ENCODE measurements at regions not wholly inside any gene's neighbourhood (a gene's known extent, or its start where the extent isn't known, plus 50 kb on each side); places are given as distances from the start of the nearest gene placed in this dataset.

DNA sequence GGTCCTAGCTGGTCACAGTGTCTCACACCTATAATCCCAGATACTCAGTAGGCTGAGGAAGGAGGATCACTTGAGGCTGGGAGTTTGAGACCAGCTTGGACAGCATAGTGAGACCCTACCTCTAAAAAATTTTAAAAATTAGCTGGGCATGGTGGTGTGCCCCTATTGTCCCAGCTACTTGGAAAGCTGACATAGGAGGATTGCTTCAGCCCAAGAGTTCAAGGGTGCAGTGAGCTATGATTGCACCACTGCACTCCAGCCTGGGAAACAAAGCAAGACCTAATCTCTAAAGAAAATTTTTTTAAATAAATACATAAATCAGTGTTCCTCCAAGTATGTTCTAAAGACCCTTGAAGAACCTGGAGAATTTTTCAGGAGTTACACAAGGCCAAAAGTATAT, 50.6 kb upstream of the GNAO1 start:
- no peak for DNase-seq (ENCODE audit: low read depth in 2 of 2)

DNA sequence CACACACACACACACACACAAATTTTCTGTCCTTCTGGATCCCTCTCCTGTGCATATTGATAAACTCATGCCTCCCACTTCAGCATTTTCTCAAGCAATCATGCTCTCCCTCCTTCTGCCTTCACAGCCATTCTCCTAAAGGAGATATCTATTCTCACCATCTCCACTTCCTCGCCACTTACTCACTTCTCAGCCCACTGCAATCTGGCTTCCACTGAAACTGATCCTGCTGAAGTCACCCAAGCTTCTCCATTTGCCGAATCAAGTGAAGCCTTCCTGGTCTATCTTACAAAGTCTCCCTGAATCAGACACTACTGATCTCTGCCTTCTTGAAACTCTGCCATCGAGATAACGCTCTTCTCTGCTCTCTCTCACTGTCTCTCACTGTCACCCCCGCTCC, 54.0 kb upstream of the GNAO1 start:
- DNase-seq (ENCODE audit: low read depth in 2 of 2) = no peak

DNA sequence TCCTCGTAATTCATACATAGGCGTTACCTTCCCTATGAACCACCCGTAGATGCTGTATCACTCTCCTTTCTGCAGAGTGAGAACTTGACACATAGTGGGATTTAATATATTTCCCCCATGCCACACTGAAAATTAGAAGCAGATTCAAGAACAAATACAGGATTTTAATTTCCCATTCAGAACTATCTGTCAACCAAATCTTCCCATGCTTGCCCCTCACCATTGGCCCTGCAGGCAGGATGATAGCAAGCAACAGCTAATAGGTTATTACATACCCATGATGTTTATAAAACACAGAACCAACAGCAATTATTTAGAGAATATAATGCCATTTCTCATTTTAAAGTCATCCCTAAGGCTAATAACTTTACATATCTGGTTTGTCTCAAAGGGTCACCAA, 55.0 kb upstream of the GNAO1 start:
- DNase-seq (ENCODE audit: low read depth in 2 of 2) = no peak

GRCh38 chr16:56134790-56135189, 56.5 kb upstream of the GNAO1 start:
- no peak for DNase-seq (ENCODE audit: low read depth in 2 of 2)

DNA sequence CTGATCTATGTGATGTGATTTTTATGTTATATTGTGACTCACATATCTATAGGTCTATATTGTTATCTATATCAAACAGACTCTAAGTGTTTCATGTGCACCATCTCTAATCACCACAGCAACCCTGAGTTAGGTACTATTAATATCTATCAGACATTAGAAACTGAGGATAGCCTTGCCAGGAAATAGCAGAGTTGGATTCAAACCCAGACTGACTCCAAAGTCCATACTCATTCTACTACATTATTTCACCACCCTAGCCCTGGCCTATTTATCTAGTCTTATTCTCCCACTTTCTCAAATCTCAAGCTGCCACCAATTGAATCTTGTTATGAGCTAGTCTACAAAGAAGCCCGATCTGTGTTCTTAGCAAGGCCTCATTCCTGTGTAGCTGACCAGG, 65.4 kb upstream of the GNAO1 start:
- DNase-seq (ENCODE audit: low read depth in 2 of 2) = no peak

DNA sequence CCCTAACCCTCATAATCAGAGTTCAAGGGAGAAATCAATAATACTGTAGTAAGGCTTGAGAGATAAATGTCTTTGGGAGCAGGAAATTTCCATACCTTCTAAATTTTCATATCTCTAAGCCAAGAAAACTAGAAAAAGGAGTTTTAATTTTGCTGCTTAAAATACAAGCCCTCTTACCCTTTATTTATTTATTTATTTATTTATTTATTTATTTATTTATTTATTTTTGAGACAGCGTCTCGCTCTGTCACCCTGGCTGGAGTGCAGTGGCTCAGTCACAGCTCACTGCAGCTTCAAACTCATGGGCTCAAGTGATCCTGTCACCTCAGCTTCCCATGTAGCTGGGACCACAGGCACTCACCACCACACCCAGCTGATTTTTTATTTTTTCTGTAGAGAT, 69.0 kb upstream of the GNAO1 start:
- DNase-seq (ENCODE audit: low read depth in 2 of 2) = no peak

DNA sequence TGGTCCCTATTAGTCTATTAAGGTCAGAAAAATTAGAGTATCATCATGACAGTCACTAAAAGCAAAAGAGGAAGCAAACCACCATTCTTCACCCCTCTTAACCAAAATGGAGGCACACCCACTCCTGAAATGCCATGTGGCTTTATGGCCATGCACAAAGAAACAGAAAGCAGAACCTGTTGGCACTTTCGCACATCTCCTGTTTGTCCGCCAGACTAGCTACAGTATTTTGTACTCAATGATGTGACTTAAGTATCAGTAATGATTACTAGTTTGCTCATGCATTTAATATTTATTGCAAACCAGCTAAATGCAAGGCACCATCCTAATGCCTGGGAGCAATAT, 70.2 kb upstream of the GNAO1 start:
- no peak for DNase-seq (ENCODE audit: low read depth in 2 of 2)

GRCh38 chr16:56120447-56121155, 70.7 kb upstream of the GNAO1 start:
- no peak for DNase-seq (ENCODE audit: low read depth in 2 of 2)

DNA sequence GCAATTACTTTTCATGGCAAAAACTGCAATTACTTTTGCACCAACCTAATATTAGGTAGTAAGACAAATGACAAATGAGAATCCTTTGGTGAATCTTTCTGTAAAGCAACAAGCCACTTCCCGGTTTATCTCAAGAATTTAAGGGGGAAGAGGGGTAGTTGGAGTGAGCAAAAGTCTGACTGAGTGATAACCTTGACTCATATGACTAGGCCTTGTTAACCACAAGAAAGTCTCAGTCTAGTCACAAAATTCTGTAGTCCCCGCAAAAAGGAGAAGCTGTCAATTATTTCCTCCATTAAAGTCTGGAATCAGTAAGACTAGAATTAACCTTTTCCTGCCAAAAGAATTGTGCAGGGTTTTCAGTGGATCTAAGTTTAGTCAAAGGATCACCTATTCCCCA, 72.2 kb upstream of the GNAO1 start:
- DNase-seq (ENCODE audit: low read depth in 2 of 2) = no peak

- no peak for DNase-seq (ENCODE audit: low read depth in 2 of 2)
These were observed 74.7 kb upstream of the GNAO1 start for GRCh38 chr16:56116577-56116964.

- no peak for DNase-seq (ENCODE audit: low read depth in 2 of 2)
These were observed 75.3 kb upstream of the GNAO1 start for GRCh38 chr16:56115817-56116576.

- DNase-seq (ENCODE audit: low read depth in 2 of 2) = no peak
These were observed 78.1 kb upstream of the GNAO1 start for GRCh38 chr16:56113223-56113622.

DNA sequence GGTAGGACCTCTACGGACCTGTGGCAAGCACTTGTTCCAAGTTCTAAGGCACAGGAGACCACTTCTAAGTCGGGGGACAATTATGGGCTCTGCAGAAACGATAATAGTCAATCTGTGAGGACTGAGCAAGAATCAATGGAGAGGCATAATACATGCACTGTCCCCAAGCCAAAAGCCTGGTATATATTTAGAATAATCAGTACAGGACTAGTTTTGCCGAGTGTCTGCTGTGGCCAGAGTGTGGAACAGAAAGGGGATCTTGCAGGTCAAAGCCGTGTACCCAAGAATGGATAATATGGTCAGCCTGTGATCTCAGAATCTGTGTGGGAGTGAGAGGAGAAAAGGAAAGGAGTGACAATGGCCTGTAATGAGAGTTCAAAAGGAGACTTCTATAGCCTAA, 80.2 kb upstream of the GNAO1 start:
- no peak for DNase-seq (ENCODE audit: low read depth in 2 of 2)

- DNase-seq (ENCODE audit: low read depth in 2 of 2) = no peak
These were observed 81.3 kb upstream of the GNAO1 start for GRCh38 chr16:56109994-56110393.

- DNase-seq (ENCODE audit: low read depth in 2 of 2) = no peak
These were observed 82.1 kb upstream of the GNAO1 start for GRCh38 chr16:56109205-56109604.

DNA sequence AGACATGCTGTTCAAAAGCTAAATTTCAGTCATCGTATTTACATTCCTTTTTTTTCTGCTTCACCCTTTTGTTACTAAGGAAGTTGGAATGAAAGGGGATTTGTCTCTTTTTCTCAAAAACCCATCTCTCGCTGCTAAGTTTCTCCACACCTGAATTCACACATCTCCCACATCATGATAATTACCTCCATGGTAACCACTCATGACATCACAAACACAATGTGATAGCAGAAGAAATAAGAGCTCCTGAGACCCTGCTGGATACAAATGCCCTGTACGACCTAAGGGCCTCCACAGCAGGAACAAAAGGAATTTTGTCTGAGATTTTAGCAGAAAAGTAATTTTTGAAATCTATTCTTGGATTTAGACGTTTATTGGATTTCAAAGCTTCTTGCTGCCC, 82.6 kb upstream of the GNAO1 start:
- no peak for DNase-seq (ENCODE audit: low read depth in 2 of 2)

GRCh38 chr16:56108056-56108471, 83.2 kb upstream of the GNAO1 start:
- no peak for DNase-seq (ENCODE audit: low read depth in 2 of 2)

DNA sequence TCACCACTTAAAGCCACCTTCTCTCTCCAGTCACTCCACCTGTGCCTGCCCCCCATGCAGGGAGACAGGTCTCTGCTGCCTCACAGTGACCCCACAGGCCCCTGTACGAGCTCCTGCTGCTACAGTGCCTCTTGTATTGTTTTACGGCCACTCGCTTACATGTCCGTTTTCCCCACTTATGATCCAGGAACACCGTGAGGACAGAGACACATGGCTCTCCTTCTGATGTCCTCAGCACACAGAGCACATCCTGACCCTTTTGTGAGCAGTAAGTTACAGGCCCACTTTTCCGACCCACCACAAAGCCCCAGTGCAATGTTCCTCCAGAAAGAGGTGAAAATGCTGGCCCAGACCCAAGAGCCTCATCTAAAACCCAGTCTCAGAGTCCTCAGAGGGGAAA, 84.8 kb upstream of the GNAO1 start:
- DNase-seq (ENCODE audit: low read depth in 2 of 2) = no peak

- no peak for DNase-seq (ENCODE audit: low read depth in 2 of 2)
These were observed 88.4 kb upstream of the GNAO1 start for GRCh38 chr16:56102906-56103305.

DNA sequence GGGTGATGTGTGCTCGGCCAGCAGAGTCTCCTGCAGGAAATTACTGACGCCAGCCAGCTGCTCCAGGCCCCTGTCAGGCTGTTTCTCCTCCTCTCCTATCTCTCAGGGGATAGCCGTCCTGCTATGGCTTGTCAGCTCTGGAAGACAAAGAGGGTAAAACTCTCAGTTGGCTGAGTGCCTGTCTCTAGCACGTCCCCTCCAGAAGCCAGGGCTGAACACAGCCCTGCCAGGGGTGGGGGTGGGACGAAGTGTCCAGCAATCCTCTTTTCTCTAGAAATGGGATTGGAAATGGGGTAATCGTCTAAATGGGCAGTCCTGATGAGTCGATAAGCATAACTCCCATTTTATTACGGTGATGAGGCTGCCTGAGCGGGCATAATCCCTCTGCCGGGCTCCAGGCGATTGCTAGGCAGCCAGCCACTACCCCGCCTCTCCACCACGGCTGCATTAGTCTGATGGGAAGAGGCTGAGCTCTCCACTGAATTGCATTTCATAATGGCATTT, 89.1 kb upstream of the GNAO1 start:
- DNase-seq (ENCODE audit: low read depth in 2 of 2) = no peak

DNA sequence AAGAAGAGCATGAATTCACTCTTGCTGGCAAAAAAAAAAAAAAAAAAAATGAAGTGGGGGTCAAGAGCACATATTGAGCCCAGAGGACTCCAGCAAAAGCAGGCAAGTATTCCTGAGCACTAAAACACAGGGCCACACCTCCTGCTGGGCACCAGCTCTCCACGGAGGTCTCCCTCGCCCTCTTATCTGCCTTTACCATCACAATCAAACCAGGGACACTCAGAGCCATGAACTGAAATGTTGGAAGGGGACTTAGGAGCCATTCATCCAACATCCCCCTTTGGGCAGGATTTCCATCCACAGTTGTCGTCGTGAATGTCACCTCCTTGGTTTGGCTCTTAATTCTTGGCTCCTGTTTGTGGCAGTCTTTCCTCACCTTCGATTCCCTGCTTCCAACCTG, 89.8 kb upstream of the GNAO1 start:
- no peak for DNase-seq (ENCODE audit: low read depth in 2 of 2)

DNA sequence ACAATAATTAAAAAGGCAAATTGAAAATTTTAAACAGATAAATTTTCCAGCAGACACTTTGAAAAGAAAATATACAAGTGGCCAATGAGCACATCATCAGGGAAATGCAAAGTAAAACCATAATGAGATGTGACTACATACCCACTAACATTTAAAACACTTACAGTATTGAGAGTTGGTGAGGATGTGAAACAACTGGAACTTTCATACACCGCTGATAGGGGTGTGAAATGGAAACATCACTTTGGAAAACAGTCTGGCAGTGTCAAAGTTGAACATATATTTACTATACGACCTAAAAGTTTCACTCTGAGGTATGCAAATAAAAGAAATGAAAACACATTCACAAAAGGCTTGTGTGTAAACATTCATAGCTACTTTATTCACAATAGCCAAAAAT, 94.0 kb upstream of the GNAO1 start:
- no peak for DNase-seq (ENCODE audit: low read depth in 2 of 2)

DNA sequence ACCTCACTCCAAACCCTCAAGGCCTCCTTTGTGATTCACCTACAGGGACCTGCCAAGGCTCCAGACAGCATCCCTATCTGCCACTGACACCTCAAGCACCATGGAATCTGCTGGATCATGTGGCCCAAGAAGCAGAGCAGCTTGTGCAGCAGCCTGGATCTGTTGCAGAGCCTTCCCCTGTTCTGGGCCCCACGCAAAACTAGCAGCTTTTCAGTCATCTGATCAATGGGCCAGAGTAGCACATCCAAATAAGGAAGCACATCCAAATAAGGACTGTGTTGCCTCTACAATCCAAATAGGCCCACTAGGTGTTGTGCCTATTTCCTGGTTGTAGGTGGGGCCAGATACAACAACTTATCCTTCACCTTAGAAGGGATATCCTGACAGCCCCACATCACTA, 97.1 kb upstream of the GNAO1 start:
- no peak for DNase-seq (ENCODE audit: low read depth in 2 of 2)

DNA sequence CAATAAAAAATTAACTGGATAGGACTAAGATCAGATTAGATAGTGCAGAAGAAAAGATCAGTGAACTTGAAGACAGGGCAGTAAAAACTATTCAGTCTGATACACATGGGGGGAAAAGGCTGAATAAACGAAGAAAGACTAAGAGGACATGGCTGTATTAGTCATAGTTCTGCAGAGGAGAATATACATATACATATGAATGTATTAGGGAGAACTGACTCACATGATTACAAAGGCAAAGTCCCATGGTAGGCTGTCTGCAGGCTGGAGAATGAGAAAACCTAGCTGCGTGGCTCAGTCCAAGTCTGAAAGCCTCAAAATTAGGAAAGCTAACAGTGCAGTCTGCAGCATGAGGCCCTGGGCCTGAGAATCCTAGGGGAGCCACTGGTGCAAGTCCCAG, 98.2 kb upstream of the GNAO1 start:
- DNase-seq (ENCODE audit: low read depth in 2 of 2) = no peak
